NCI-H1048 (cell line): ENCODE measurements at regions not wholly inside any gene's neighbourhood (a gene's known extent, or its start where the extent isn't known, plus 50 kb on each side); places are given as distances from the start of the nearest gene placed in this dataset.
"Not testable (repeated sequence)": the region's sequence is repeated elsewhere in the genome, so short reads cannot be mapped to it uniquely, and the experiment has no call there.

Experiments
- DNase-seq: peaks from one replicate; lab custom pipeline; 2025; lab: John Stamatoyannopoulos, UW

GRCh38 chr14:25868521-25869314, 729.1 kb downstream of the NOVA1 start:
- DNase-seq = no peak

- no peak for DNase-seq
Observed at GRCh38 chr14:25861406-25861805, 736.4 kb downstream of the NOVA1 start.

- DNase-seq = no peak
Observed at GRCh38 chr14:25848601-25849000, 749.2 kb downstream of the NOVA1 start.

- DNase-seq = no peak
Observed at GRCh38 chr14:25846246-25846645, 751.6 kb downstream of the NOVA1 start.

GRCh38 chr14:25843481-25844470, 754.1 kb downstream of the NOVA1 start:
- no peak for DNase-seq

- DNase-seq = no peak
Observed at GRCh38 chr14:25841226-25841625, 756.6 kb downstream of the NOVA1 start.

GRCh38 chr14:25837551-25837965, 760.3 kb downstream of the NOVA1 start:
- DNase-seq = no peak

- no peak for DNase-seq
Observed at GRCh38 chr14:25836636-25837035, 761.2 kb downstream of the NOVA1 start.

- DNase-seq = peak; percentile 40
Observed at GRCh38 chr14:25833341-25834126, 764.3 kb downstream of the NOVA1 start.

- no peak for DNase-seq
Observed at GRCh38 chr14:25832585-25832984, 765.2 kb downstream of the NOVA1 start.

- DNase-seq = no peak
Observed at GRCh38 chr14:25828562-25828961, 769.3 kb downstream of the NOVA1 start.

GRCh38 chr14:25826105-25826504, 771.7 kb downstream of the NOVA1 start:
- no peak for DNase-seq

- no peak for DNase-seq
Observed at GRCh38 chr14:25820368-25820767, 770.4 kb upstream of the STXBP6 start.

- DNase-seq = not testable (repeated sequence)
Observed at GRCh38 chr14:25814622-25815021, 764.7 kb upstream of the STXBP6 start.

GRCh38 chr14:25803386-25804018, 753.6 kb upstream of the STXBP6 start:
- no peak for DNase-seq

- DNase-seq = no peak
Observed at GRCh38 chr14:25800841-25801240, 750.9 kb upstream of the STXBP6 start.

- DNase-seq = no peak
Observed at GRCh38 chr14:25788252-25788651, 738.3 kb upstream of the STXBP6 start.

- DNase-seq = no peak
Observed at GRCh38 chr14:25765909-25766308, 716.0 kb upstream of the STXBP6 start.

- no peak for DNase-seq
Observed at GRCh38 chr14:25759920-25760655, 710.1 kb upstream of the STXBP6 start.

- no peak for DNase-seq
Observed at GRCh38 chr14:25759256-25759655, 709.3 kb upstream of the STXBP6 start.

- no peak for DNase-seq
Observed at GRCh38 chr14:25757364-25757763, 707.4 kb upstream of the STXBP6 start.
